SK-N-MC (cell line): ENCODE measurements at regions not wholly inside any gene's neighbourhood (a gene's known extent, or its start where the extent isn't known, plus 50 kb on each side); places are given as distances from the start of the nearest gene placed in this dataset.

Source experiments
- DNase-seq: peaks from one replicate; pipeline ENCODE4 v3.0.0-alpha.2; 2011; ENCODE audit warnings: low read depth, low spot score
- H3K27ac ChIP-seq: fragments of 200-600 bp; sonication (generic); 2 replicates; pipeline ENCODE4 v1.5.1; 2016; ENCODE audit warnings: mixed run types
- H3K36me3 ChIP-seq: fragments of 200-600 bp; sonication (generic); 2 replicates; pipeline ENCODE4 v1.6.1; 2017; ENCODE audit warnings: antibody characterized with exemption, low read length, mixed read lengths; ENCODE audit not compliant: insufficient read depth
- H3K4me3 ChIP-seq: fragments of 200-600 bp; sonication (generic); 2 replicates; pipeline ENCODE4 v1.5.1; 2016
- H3K9ac ChIP-seq: fragments of 200-600 bp; sonication (generic); 2 replicates; pipeline ENCODE4 v1.8.0; 2017; ENCODE audit warnings: mixed run types, mixed read lengths; ENCODE audit not compliant: insufficient read length
- H3K9me3 ChIP-seq: fragments of 200-600 bp; sonication (generic); 2 replicates; pipeline ENCODE4 v1.6.1; 2017; ENCODE audit warnings: low read depth, mild to moderate bottlenecking, antibody characterized with exemption, low read length, moderate library complexity, mixed read lengths
- EZH2 ChIP-seq: fragments of 200-600 bp; sonication (generic); IDR thresholded peaks from one replicate; pipeline ENCODE4 v1.6.1; 2017; ENCODE audit warnings: antibody characterized with exemption
- FOXP2 ChIP-seq: optimal IDR thresholded peaks from 2 replicates; pipeline ENCODE3; 2011; ENCODE audit warnings: mild to moderate bottlenecking, moderate library complexity; ENCODE audit not compliant: insufficient read depth; ENCODE audit errors: extremely low read length, control extremely low read depth
- POLR2AphosphoS5 ChIP-seq: IDR thresholded peaks from 2 replicates; pipeline ENCODE4 v1.6.1; 2012; ENCODE audit warnings: mild to moderate bottlenecking, low read depth, low read length, borderline replicate concordance

DNA sequence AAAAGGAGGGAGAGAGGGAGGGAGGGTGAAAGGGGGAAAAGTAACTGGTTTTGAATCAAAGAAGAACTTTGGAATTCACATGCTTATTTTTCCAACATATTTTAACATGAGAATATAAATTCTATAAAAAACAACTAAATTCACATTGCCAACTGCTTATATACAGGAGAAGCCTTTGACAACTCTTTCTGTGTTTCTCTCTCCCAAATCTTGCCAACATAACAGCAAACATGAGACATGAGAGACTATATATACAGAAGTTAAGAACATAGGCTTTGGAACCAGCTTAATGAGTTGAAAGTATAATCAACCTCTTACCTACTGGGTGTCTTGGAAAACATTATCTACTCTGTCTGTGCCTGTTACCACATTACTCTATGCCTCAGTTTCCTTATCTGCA lies 493.3 kb downstream of the RFC3 start:
- no peak for DNase-seq
- Histone ChIP-seq H3K9me3 (no peaks in the 10 kb centered on the region), H3K4me3 (no peak overlapping the region), H3K27ac (no peak overlapping the region), H3K9ac (no peak overlapping the region), H3K36me3 (no peaks in the 10 kb centered on the region)
- TF ChIP-seq EZH2, result no peak
- no peak for TF ChIP-seq POLR2AphosphoS5
- TF ChIP-seq FOXP2, result no peak

DNA sequence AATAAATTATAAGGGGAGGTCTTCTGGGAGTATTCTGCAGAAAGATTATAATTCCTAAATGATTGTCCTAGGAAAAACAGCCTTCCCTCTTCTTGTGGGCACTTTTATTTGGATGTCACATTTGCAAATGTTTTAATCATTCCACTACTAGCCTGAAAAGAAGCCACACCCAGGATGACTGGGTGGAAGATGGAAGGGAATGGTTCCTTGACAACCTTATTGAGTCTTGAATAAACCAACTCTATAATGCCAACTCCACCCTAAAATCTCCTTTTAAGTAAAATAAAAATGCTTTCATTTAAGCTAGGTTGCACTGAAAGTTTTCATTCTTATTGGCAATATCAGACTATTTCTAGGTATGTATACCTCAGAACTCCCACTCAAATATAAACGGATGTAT lies 494.6 kb downstream of the RFC3 start:
- DNase-seq, result no peak

DNA sequence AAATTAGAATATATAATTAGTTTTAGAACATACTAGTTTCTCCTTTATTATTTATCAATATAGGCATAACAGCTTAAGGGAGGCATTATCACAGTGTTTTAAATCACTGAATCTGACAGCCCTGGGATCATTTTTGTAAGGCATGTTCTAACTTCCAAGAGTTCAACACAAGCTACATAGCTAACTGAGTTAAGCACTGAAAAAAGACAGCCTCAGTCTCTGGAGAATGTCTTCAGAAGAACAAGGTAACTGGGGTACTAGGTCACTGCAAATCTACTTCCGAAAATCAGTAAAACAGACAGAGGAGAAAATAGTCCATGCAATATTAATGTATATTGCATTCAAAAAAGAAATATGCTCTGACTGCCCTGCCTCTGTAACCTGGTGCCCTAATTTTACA lies 502.1 kb downstream of the RFC3 start:
- Histone ChIP-seq H3K36me3 (no peaks in the 10 kb centered on the region), H3K9me3 (no peaks in the 10 kb centered on the region), H3K4me3 (no peak overlapping the region), H3K27ac (no peak overlapping the region), H3K9ac (no peak overlapping the region)
- TF ChIP-seq POLR2AphosphoS5 (no peak), EZH2 (no peak), FOXP2 (no peak)
- DNase-seq, result no peak

More for the DNA sequence above, 494.6 kb downstream of the RFC3 start:
- H3K27ac ChIP-seq, result no peak overlapping the region
- H3K9me3 ChIP-seq, result no peaks in the 10 kb centered on the region
- H3K36me3 ChIP-seq, result no peaks in the 10 kb centered on the region
- no peak overlapping the region for H3K4me3 ChIP-seq
- H3K9ac ChIP-seq, result no peak overlapping the region
- TF ChIP-seq POLR2AphosphoS5 (no peak), FOXP2 (no peak), EZH2 (no peak)

DNA sequence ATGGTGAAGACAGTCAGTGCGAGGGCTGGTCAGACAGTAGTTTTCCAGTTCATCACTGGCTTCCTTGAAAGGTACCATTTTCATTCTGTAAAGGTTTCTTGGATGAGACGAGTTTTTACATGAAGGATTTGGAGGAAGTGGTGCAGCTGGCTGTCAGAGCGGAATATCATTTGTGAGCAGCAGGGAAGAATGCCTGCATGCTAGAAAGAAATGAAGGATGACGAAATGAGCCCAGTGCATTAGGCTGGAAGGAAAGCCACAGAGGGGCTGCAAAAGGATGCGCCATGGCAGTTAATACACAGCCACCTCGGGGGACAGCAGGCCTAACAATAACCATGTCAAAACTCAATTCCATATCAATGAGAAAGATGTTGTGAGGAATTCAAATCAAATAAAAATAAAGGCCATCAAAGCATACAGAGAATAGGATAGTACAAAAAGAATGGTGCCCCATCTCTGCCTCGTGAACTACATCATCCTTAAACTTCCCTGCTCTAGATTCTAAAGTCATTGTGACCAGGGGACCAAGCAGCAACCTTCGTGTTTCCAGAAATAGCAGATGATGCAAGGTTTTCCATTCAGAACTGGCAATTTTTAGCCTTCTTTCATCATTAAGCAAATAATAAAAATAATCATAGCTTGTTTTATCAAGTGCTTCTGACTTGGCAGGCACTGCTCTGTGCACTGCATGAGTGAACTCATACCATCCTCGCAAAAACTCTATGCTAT lies 504.2 kb downstream of the RFC3 start:
- Histone ChIP-seq H3K4me3 (no peak overlapping the region), H3K36me3 (no peaks in the 10 kb centered on the region), H3K9ac (no peak overlapping the region), H3K9me3 (no peaks in the 10 kb centered on the region), H3K27ac (no peak overlapping the region)
- TF ChIP-seq FOXP2 (no peak), EZH2 (no peak), POLR2AphosphoS5 (no peak)
- no peak for DNase-seq

DNA sequence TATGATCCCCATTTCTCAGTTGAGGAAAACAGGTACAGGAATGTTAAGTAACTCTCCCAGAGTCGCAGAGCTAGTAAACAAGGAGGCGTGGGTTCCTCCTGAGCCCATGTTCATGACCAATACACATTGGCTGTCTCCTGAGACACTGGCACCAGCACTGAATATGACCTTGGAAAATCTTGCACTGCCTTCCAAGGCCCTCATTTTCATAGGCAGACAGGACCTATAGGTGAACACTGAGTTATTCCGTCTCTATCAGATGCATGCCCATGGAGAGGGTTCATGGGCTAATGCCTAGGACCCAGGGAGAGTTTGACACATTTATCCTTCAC lies 504.8 kb downstream of the RFC3 start:
- Histone ChIP-seq H3K9me3 (no peaks in the 10 kb centered on the region), H3K4me3 (no peak overlapping the region), H3K27ac (no peak overlapping the region), H3K9ac (no peak overlapping the region), H3K36me3 (no peaks in the 10 kb centered on the region)
- DNase-seq, result no peak
- TF ChIP-seq EZH2 (no peak), FOXP2 (no peak), POLR2AphosphoS5 (no peak)

DNA sequence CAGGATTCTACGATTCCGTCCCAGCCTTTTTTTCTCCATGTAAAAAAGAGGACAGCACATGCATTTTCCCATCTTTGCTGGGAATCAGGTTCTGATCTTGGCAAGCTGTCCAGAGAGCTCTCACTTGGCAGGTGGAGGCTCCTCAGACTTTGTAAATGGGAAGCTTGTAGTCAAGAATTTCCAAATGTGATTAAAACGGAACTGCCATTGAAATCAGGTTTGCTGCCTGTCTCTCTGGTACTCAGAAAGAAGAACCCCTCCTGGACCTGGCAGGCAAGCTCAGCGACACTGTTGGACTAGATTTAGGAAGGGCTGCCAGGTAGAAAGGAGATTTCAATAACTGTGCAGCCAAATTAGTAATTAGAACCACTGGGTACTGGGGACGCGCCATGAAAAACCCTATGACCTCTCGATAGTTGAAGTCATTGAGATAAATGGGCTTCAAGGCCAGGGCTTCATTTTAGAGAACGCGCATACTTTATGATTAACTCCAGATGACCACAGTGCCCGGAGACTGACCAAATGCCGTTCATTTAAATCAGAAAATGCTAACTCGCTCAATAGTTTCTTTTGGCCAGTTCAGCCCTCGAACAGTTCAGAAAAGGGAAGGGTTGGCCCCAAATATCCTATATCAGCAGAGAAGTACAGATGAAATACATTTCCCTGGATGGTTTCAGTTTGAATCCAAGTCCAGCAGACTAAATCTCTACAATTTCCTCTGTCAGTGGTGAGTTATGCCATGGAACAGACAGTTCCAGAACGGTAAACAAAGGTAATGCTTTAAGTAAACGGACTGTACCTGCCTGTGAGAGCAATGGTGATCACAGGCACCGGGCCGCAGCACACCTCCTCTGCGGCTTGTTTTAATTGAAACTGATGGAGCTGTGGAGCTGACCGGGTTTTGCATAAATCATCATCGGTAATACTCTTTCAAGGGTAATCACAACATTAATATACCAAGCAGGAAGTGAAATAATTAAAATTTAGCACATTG lies 517.4 kb downstream of the RFC3 start:
- H3K4me3 ChIP-seq, result no peak overlapping the region
- H3K9me3 ChIP-seq, result no peaks in the 10 kb centered on the region
- H3K9ac ChIP-seq, result no peak overlapping the region
- TF ChIP-seq POLR2AphosphoS5 (no peak), FOXP2 (no peak), EZH2 (no peak)
- no peaks in the 10 kb centered on the region for H3K36me3 ChIP-seq
- DNase-seq, result no peak
- no peak overlapping the region for H3K27ac ChIP-seq

DNA sequence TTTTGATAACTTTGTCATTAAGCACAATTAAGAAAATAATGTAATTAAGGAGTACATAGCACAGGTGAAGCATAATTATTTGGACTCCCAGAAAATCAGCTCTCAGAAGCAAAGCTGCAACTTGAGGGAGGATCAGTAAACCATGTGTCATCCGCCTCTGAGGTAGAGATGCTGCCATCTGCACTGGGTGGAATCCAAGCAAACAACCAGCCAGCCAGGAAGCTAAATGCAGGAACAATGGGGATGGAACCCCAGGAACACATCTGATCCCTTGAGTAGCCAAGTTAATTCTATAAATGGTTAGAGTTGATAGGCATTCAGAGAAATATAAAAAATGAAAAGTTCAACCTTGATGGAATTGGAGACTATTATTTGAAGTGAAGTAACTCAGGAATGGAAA lies 520.2 kb downstream of the RFC3 start:
- no peak for TF ChIP-seq POLR2AphosphoS5
- TF ChIP-seq EZH2, result no peak
- no peak for TF ChIP-seq FOXP2
- H3K27ac ChIP-seq, result no peak overlapping the region
- H3K9ac ChIP-seq, result no peak overlapping the region
- H3K9me3 ChIP-seq, result no peaks in the 10 kb centered on the region
- no peaks in the 10 kb centered on the region for H3K36me3 ChIP-seq
- H3K4me3 ChIP-seq, result no peak overlapping the region
- DNase-seq, result no peak

DNA sequence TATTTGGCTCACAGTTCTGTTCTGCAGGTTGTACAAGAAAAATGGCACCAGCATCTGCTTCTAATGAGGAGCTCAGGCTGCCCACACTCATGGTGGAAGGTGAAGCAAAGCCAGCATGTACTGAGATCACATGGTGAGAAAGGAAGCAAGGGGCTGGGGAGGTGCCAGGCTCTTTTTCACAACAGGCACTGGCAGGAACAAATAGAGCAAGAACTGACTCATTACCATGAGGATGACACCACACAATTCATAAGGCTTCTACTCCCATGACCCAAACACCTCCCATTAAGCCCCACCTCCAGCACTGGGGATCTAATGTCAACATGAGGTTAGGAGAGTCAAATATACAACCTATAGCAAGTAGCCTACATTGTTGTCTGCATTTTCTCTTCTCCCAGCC lies 522.6 kb downstream of the RFC3 start:
- H3K36me3 ChIP-seq, result no peaks in the 10 kb centered on the region
- no peak overlapping the region for H3K4me3 ChIP-seq
- TF ChIP-seq POLR2AphosphoS5 (no peak), FOXP2 (no peak), EZH2 (no peak)
- H3K27ac ChIP-seq, result no peak overlapping the region
- no peaks in the 10 kb centered on the region for H3K9me3 ChIP-seq
- no peak for DNase-seq
- H3K9ac ChIP-seq, result no peak overlapping the region
